GM21390 (cell line): ENCODE measurements at regions not wholly inside any gene's neighbourhood (a gene's known extent, or its start where the extent isn't known, plus 50 kb on each side); places are given as distances from the start of the nearest gene placed in this dataset.
"Not testable (repeated sequence)": the region's sequence is repeated elsewhere in the genome, so short reads cannot be mapped to it uniquely, and the experiment has no call there.

Source experiments
- ATAC-seq: cut with Tn5 transposase; IDR thresholded peaks from one replicate; pipeline ENCODE4 v1.9.1; 2021; ENCODE audit not compliant: unreplicated experiment

DNA sequence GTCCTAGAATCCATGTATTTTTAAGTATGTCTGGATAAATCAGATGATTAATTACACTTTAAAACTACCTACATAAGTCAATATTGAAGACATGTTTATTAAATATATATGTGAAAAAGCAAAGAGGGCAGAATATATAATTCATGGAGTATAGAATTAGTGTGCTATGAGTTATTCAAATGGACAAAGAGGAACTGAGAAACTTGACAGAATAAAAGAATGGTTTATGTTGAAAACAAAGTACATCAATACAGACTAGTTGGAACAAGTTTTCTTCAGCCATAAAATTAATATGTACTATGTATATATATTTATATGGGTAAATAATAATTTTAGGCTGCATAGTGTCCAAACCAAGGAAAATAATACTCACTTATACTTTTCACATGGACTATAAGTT lies 173.5 kb downstream of the NPFFR2 start:
- ATAC-seq = peak; percentile 48

DNA sequence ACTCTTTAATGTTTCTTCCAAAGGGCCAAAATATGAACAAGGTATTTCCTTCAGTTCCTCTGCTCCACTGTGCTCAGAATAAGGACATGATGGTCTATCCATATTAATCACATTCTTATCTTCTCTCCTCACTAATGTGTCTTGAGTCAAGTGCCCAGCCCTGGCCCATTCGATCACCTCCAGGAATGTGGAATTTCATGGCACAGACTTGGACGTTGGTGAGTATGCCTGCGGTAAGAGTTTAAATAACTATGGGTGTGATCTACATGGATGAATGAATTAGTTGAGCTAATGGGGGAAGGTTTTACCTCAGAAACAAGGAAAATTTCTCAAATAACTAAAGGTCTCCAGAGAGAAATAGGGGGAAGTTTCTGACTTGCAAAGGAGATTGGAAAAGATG lies 174.0 kb downstream of the NPFFR2 start:
- ATAC-seq = no peak

DNA sequence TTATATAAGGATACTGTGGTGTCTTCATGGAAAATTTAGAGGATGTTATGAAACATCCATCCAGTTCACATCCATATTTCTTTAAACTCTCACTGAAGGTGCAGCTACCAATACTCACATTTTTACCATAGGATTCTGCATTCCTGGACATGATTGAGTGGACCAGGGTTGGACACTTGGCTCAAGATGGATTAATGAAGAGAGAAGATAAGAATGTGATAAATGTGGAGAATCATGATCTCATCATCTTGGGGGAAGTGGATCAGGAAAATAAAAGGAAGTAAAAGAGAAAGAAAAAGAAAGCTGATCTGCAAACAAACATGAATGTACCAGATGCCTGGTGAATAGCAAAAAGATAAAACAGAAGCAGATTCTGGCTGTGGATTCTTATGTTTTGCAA lies 175.4 kb downstream of the NPFFR2 start:
- ATAC-seq = no peak

GRCh38 chr4:72208421-72209075 lies 176.7 kb downstream of the NPFFR2 start:
- no peak for ATAC-seq

- peak; percentile 52 for ATAC-seq
Observed at GRCh38 chr4:72209600-72209999, 177.8 kb downstream of the NPFFR2 start.

- ATAC-seq = not testable (repeated sequence)
Observed at GRCh38 chr4:72213763-72214162, 182.0 kb downstream of the NPFFR2 start.

GRCh38 chr4:72215198-72215597 lies 183.4 kb downstream of the NPFFR2 start:
- ATAC-seq = no peak

GRCh38 chr4:72216539-72217277 lies 184.9 kb downstream of the NPFFR2 start:
- ATAC-seq = no peak

DNA sequence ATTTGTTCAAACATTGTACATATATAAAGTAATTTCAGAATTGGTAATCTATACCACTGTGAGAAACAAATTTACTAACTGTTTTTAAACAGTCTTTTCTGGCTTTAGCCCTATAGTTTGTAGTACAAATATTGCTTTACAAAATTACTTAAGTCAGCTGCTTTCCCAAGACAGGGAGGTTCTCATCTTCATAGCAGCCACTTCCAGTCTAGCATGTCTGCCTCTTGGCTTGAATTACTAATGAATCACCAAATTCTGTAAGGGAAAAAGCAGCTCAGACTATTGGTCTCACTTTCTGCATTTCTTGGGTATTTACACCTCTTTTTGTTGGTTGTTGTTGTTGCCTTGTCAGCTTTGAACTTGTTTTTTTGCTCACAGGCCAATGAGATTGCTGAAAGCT lies 187.2 kb downstream of the NPFFR2 start:
- ATAC-seq = no peak
